ENCODE measurements at regions not wholly inside any gene's neighbourhood (a gene's known extent, or its start where the extent isn't known, plus 50 kb on each side); places are given as distances from the start of the nearest gene placed in this dataset.
"Not testable (repeated sequence)": the region's sequence is repeated elsewhere in the genome, so short reads cannot be mapped to it uniquely, and the experiment has no call there.

DNA sequence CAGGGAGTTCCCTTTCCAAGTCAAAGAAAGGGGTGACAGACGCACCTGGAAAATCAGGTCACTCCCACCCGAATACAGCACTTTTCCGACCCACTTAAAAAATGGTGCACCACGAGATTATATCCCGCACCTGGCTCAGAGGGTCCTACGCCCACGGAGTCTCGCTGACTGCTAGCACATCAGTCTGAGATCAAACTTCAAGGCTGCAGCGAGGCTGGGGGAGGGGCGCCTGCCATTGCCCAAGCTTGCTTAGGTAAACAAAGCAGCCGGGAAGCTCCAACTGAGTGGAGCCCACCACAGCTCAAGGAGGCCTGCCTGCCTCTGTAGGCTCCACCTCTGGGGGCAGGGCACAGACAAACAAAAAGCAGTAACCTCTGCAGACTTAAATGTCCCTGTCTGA, 277.8 kb upstream of the ARHGAP42 start:
- not testable (repeated sequence) for H3K9ac ChIP-seq (ENCODE audit: low read depth, low read length); H3K4me1 ChIP-seq (ENCODE audit: control insufficient read depth, insufficient read depth, low read length); H3K36me3 ChIP-seq (ENCODE audit: control insufficient read depth, insufficient read depth, low read length); H3K9me3 ChIP-seq (ENCODE audit: control insufficient read depth, insufficient read depth, low read length); H3K27ac ChIP-seq (ENCODE audit: low read depth, low read length); H3K27me3 ChIP-seq (ENCODE audit: control insufficient read depth, insufficient read depth, low read length); H3K4me3 ChIP-seq (ENCODE audit: low read depth, low read length)

DNA sequence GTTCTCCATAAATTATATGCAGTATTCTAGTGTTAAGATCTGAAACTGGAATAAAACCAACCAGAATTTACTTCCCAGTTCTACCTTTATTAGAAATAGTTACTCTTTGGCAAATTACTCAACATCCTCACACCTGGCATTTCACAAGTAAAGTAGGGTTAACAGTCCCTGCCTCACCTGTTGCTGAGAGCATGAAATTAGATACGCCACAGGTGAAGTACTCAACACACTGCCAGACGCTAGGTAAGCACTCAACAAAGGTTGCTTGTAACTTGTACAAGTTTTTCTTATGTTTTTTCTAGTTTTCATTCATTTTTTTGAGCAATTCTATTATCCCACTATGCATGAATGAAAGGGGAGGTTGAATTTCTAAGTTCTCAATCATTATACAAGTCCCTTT, 267.6 kb upstream of the ARHGAP42 start:
- Histone ChIP-seq H3K36me3 (ENCODE audit: control insufficient read depth, insufficient read depth, low read length) (no peaks in the 10 kb centered on the region), H3K4me3 (ENCODE audit: low read depth, low read length) (no peak overlapping the region), H3K27me3 (ENCODE audit: control insufficient read depth, insufficient read depth, low read length) (no peaks in the 10 kb centered on the region), H3K9me3 (ENCODE audit: control insufficient read depth, insufficient read depth, low read length) (peaks cover 3% of the 10 kb centered on the region; the same call in 1 of the 2 replicates), H3K9ac (ENCODE audit: low read depth, low read length) (no peak overlapping the region), H3K4me1 (ENCODE audit: control insufficient read depth, insufficient read depth, low read length) (no peaks in the 10 kb centered on the region), H3K27ac (ENCODE audit: low read depth, low read length) (no peak overlapping the region)

DNA sequence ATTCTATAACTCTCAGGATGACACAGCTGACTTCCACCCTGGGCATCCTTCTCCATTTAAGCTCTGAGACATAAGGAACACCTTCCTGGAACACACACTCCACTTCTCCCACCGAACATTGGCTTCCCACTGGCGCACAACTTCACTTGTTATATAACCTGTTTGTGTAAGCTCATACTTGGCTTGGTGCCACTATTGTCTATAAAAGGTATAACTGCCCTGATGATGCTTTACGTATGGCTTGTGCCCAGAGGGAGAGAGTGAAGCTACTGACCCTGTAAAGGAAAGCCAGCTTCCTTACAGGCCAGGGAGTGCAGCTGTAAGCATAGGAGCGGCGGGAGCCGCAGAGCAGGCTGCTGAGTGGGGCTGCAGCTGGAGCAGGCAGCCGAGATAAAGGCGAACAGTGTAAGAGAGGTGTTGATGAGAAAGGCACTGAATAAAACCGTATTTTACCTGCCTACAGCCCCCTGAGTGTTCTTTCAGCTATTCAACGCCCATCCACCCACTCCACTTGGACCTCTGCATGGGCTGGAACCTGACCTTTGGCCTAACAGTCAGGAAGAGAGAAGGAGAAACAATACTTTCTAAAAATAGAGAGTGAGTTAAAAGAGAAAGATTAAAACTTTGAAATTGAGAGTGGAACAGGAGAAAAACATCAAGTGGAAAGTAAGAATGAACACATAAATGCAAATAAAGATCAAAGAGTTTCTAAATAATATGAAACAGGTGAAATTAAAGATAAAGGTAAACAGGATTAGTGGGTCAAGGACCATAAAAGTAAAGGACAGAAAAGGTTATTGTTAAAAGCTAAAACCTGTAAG, 252.1 kb upstream of the ARHGAP42 start:
- Histone ChIP-seq H3K9me3 (ENCODE audit: control insufficient read depth, insufficient read depth, low read length) (no peaks in the 10 kb centered on the region), H3K27ac (ENCODE audit: low read depth, low read length) (no peak overlapping the region)

DNA sequence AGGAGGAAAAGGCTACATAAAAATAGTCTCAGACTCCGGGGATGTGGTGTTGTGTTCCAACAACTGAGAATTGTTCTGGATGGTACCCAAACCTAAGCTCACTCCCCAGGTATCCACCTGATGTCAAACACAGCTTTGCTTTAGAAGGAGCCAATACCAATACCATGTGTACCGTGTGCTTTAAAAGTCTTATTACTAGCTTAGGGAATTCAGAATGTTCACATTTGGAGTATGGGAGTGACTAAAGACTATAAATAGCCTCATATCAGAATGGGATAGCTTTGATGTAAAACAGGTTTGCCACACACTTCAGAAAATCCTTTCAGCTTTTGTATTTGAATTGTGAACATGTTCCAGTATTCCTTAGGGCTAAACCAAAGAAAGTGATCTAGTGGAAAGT, 248.7 kb upstream of the ARHGAP42 start:
- H3K27ac ChIP-seq (ENCODE audit: low read depth, low read length) = no peak overlapping the region
- H3K36me3 ChIP-seq (ENCODE audit: control insufficient read depth, insufficient read depth, low read length) = no peaks in the 10 kb centered on the region
- peaks cover 2% of the 10 kb centered on the region; the same call in 1 of the 2 replicates for H3K4me1 ChIP-seq (ENCODE audit: control insufficient read depth, insufficient read depth, low read length)
- no peaks in the 10 kb centered on the region for H3K9me3 ChIP-seq (ENCODE audit: control insufficient read depth, insufficient read depth, low read length)
- no peaks in the 10 kb centered on the region for H3K27me3 ChIP-seq (ENCODE audit: control insufficient read depth, insufficient read depth, low read length)
- H3K9ac ChIP-seq (ENCODE audit: low read depth, low read length) = no peak overlapping the region
- H3K4me3 ChIP-seq (ENCODE audit: low read depth, low read length) = no peak overlapping the region

More for the DNA sequence above, 252.1 kb upstream of the ARHGAP42 start:
- Histone ChIP-seq H3K27me3 (ENCODE audit: control insufficient read depth, insufficient read depth, low read length) (no peaks in the 10 kb centered on the region), H3K4me1 (ENCODE audit: control insufficient read depth, insufficient read depth, low read length) (peaks cover 2% of the 10 kb centered on the region; the same call in 1 of the 2 replicates), H3K9ac (ENCODE audit: low read depth, low read length) (no peak overlapping the region), H3K36me3 (ENCODE audit: control insufficient read depth, insufficient read depth, low read length) (no peaks in the 10 kb centered on the region), H3K4me3 (ENCODE audit: low read depth, low read length) (no peak overlapping the region)

DNA sequence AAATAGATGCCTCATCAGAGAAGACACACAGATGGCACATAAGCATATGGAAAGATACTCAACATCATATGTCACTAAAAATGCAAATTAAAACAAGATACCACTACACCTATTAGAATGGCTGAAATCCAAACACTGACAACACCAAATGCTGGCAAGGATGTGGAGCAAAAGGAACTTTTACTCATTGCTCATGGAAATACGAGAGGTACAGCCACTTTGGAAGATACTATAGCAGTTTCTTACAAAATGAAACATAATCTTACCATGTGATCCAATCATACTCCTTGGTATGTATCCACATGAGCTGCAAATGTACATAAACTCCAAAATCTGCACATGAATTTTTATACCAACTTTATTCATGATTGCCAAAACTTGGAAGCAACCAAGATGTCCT, 246.0 kb upstream of the ARHGAP42 start:
- Histone ChIP-seq H3K9ac (ENCODE audit: low read depth, low read length) (no peak overlapping the region), H3K36me3 (ENCODE audit: control insufficient read depth, insufficient read depth, low read length) (no peaks in the 10 kb centered on the region), H3K4me1 (ENCODE audit: control insufficient read depth, insufficient read depth, low read length) (peaks cover 2% of the 10 kb centered on the region; the same call in 1 of the 2 replicates), H3K9me3 (ENCODE audit: control insufficient read depth, insufficient read depth, low read length) (no peaks in the 10 kb centered on the region; the same call in 1 of the 2 replicates), H3K27me3 (ENCODE audit: control insufficient read depth, insufficient read depth, low read length) (no peaks in the 10 kb centered on the region), H3K4me3 (ENCODE audit: low read depth, low read length) (no peak overlapping the region), H3K27ac (ENCODE audit: low read depth, low read length) (no peak overlapping the region)

DNA sequence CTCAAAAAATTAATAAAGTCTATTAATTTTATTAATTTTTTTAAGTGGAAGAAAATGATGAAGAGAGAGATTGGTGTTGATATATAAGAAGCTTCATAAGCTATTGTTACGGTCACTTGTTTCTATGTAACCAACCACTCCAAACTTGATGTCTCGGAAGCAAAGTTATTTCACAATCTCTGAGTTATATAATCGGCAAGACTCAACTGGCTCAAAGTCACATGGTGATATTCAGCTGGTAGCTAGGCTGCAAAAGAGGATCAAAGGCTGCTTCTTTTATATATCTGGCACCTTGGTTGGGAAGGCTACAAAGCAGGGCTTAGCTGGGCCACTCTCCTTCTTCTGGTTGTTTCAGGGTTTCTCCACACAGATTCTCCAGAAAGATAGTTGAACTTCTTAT, 245.1 kb upstream of the ARHGAP42 start:
- no peak overlapping the region for H3K9ac ChIP-seq (ENCODE audit: low read depth, low read length)
- no peak overlapping the region for H3K27ac ChIP-seq (ENCODE audit: low read depth, low read length)
- H3K4me1 ChIP-seq (ENCODE audit: control insufficient read depth, insufficient read depth, low read length) = no peaks in the 10 kb centered on the region
- no peaks in the 10 kb centered on the region for H3K36me3 ChIP-seq (ENCODE audit: control insufficient read depth, insufficient read depth, low read length)
- no peaks in the 10 kb centered on the region for H3K27me3 ChIP-seq (ENCODE audit: control insufficient read depth, insufficient read depth, low read length)
- no peaks in the 10 kb centered on the region; the same call in 1 of the 2 replicates for H3K9me3 ChIP-seq (ENCODE audit: control insufficient read depth, insufficient read depth, low read length)
- no peak overlapping the region for H3K4me3 ChIP-seq (ENCODE audit: low read depth, low read length)

DNA sequence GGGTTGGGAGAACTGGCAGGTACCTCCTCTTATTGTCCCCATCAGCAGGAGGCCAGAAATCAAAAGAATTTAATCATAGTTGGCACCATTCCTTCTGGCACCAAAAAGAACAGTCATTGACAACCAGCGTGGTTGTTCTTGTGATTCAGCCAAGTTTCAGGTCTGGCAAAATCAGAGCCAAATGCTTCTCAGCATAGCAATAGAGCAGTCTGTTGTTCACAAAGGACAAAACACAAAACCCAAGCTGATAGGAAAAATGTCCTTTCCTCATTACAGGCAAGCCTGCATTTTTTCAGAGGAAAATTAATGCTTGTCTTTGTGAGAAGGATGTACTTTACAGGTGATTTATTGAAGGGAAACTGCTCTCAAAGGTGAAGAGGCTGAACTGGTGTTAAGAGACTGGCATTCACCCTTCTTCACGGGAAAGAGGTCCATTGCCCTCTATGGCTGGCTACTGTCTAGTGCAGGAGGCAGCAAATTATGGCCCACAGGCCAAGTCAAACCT, 241.8 kb upstream of the ARHGAP42 start:
- H3K36me3 ChIP-seq (ENCODE audit: control insufficient read depth, insufficient read depth, low read length) = no peaks in the 10 kb centered on the region
- no peak overlapping the region for H3K27ac ChIP-seq (ENCODE audit: low read depth, low read length)
- H3K27me3 ChIP-seq (ENCODE audit: control insufficient read depth, insufficient read depth, low read length) = no peaks in the 10 kb centered on the region
- no peaks in the 10 kb centered on the region; the same call in 1 of the 2 replicates for H3K9me3 ChIP-seq (ENCODE audit: control insufficient read depth, insufficient read depth, low read length)
- H3K4me1 ChIP-seq (ENCODE audit: control insufficient read depth, insufficient read depth, low read length) = no peaks in the 10 kb centered on the region
- no peak overlapping the region for H3K4me3 ChIP-seq (ENCODE audit: low read depth, low read length)
- no peak overlapping the region for H3K9ac ChIP-seq (ENCODE audit: low read depth, low read length)

DNA sequence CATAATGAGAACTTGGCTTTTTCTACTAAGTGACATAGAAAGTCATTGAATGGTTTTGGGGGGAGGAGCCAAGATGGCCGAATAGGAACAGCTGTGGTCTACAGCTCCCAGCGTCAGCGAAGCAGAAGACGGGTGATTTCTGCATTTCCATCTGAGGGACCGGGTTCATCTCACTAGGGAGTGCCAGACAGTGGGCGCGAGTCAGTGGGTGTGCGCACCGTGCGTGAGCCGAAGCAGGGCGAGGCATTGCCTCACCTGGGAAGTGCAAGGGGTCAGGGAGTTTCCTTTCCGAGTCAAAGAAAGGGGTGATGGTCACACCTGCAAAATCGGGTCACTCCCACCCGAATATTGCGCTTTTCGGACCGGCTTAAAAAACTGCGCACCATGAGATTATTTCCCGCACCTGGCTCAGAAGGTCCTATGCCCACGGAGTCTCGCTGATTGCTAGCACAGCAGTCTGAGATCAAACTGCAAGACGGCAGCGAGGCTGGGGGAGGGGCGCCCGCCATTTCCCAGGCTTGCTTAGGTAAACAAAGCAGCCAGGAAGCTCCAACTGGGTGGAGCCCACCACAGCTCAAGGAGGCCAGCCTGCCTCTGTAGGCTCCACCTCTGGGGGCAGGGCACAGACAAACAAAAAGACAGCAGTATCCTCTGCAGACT, 235.2 kb upstream of the ARHGAP42 start:
- H3K27me3 ChIP-seq (ENCODE audit: control insufficient read depth, insufficient read depth, low read length); H3K4me3 ChIP-seq (ENCODE audit: low read depth, low read length); H3K36me3 ChIP-seq (ENCODE audit: control insufficient read depth, insufficient read depth, low read length); H3K4me1 ChIP-seq (ENCODE audit: control insufficient read depth, insufficient read depth, low read length); H3K9me3 ChIP-seq (ENCODE audit: control insufficient read depth, insufficient read depth, low read length); H3K9ac ChIP-seq (ENCODE audit: low read depth, low read length); H3K27ac ChIP-seq (ENCODE audit: low read depth, low read length): not testable (repeated sequence)

DNA sequence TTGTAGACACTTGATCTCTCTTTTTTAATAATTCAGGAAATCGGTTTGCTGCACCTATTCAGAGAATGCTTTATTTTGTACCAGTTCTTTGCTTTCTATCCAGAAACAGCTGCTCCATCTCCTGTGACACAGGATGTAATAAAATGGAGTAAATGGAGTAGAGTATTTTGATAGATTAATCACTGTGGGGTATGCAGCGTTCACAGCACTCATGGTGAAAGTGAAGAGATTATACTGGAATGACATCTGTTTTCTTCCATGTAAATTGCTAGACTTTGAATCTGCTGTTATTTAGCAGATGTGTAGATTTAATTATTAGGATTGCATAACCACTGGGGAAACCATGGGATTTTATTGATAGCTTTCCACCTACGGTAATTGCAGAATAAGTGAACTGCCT, 227.3 kb upstream of the ARHGAP42 start:
- H3K27ac ChIP-seq (ENCODE audit: low read depth, low read length) = no peak overlapping the region
- no peaks in the 10 kb centered on the region for H3K4me1 ChIP-seq (ENCODE audit: control insufficient read depth, insufficient read depth, low read length)
- no peak overlapping the region for H3K4me3 ChIP-seq (ENCODE audit: low read depth, low read length)
- no peaks in the 10 kb centered on the region for H3K27me3 ChIP-seq (ENCODE audit: control insufficient read depth, insufficient read depth, low read length)
- no peaks in the 10 kb centered on the region for H3K9me3 ChIP-seq (ENCODE audit: control insufficient read depth, insufficient read depth, low read length)
- no peaks in the 10 kb centered on the region for H3K36me3 ChIP-seq (ENCODE audit: control insufficient read depth, insufficient read depth, low read length)
- H3K9ac ChIP-seq (ENCODE audit: low read depth, low read length) = no peak overlapping the region

DNA sequence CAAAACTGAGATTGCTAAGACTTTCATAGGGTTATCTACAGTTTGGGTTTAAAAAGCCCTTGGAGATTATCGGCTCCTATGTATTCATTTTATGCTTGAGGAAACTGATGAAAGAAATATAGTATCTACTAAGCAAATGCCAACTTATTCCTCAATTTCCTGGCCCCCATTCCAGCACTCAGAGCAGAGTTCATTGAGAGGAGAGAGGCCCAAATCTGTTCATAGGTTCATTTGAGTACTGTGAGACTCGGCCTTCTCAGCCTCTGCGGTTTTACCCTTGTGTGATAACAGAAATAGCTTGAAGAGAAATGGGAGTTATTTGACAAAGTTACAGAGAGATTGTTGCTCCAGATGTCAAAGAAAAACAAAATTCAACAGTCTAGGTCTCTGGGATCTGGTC, 226.7 kb upstream of the ARHGAP42 start:
- H3K9ac ChIP-seq (ENCODE audit: low read depth, low read length) = no peak overlapping the region
- no peaks in the 10 kb centered on the region for H3K27me3 ChIP-seq (ENCODE audit: control insufficient read depth, insufficient read depth, low read length)
- H3K27ac ChIP-seq (ENCODE audit: low read depth, low read length) = no peak overlapping the region
- no peaks in the 10 kb centered on the region for H3K36me3 ChIP-seq (ENCODE audit: control insufficient read depth, insufficient read depth, low read length)
- no peaks in the 10 kb centered on the region for H3K9me3 ChIP-seq (ENCODE audit: control insufficient read depth, insufficient read depth, low read length)
- H3K4me3 ChIP-seq (ENCODE audit: low read depth, low read length) = no peak overlapping the region
- no peaks in the 10 kb centered on the region for H3K4me1 ChIP-seq (ENCODE audit: control insufficient read depth, insufficient read depth, low read length)

DNA sequence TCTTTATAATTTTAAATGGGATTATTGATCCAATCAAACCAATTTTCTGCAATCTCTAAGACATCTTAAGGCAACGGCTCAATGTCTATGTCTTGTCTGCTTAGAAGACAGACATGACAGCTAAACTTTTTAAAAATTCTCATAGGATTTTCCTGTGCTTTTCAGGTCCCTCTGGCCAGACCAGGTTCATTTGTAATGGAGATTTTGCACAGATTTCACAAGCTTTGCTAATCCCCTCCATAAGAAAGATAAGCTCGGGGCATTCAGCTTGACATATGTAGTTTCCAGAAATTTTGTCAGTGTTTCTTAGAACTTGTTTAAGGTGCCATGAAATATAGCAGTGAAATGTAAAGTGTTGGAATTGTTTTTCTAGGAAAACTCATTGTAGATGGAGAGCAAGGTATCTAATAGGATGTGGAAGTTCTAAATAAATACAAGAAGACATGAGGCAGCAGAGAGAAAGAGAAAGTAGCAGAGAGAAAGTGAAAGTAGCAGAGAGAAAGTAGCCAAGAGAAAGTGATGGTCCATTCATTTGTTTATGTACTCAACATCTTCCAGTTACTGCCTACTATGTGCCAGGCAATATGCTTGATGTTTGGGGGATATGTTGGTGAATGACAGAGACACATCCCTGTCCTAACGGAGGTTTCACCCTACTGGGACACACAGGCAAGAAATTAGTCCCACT, 219.1 kb upstream of the ARHGAP42 start:
- H3K9ac ChIP-seq (ENCODE audit: low read depth, low read length) = no peak overlapping the region
- H3K27ac ChIP-seq (ENCODE audit: low read depth, low read length) = no peak overlapping the region
- H3K27me3 ChIP-seq (ENCODE audit: control insufficient read depth, insufficient read depth, low read length) = no peaks in the 10 kb centered on the region
- H3K4me1 ChIP-seq (ENCODE audit: control insufficient read depth, insufficient read depth, low read length) = 0 out of 2 replicates have a peak, but pooled peaks cover 2% of the 10 kb centered on the region
- H3K9me3 ChIP-seq (ENCODE audit: control insufficient read depth, insufficient read depth, low read length) = no peaks in the 10 kb centered on the region
- no peaks in the 10 kb centered on the region for H3K36me3 ChIP-seq (ENCODE audit: control insufficient read depth, insufficient read depth, low read length)
- no peak overlapping the region for H3K4me3 ChIP-seq (ENCODE audit: low read depth, low read length)
